ENCODE measurements at regions not wholly inside any gene's neighbourhood (a gene's known extent, or its start where the extent isn't known, plus 50 kb on each side); places are given as distances from the start of the nearest gene placed in this dataset.

DNA sequence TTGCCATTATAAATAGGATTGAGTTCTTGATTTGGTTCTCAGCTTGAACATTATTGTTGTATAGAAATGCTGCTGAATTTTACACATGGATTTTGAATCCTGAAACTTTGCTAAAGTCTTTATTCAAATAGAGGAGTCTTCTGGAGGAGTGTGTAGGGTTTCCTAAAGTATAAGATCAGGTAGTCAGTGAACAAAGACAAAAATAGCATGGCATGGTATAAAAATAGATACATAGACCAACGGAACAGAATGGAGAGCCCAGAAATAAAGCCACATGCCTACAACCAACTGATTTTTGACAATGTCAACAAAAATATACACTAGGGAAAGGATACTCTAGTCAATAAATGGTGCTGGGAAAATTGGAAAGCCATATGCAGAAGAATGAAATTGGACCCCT, 740.1 kb downstream of the QKI start:
- no peak for DNase-seq (ENCODE audit: low read depth in 2 of 2)

DNA sequence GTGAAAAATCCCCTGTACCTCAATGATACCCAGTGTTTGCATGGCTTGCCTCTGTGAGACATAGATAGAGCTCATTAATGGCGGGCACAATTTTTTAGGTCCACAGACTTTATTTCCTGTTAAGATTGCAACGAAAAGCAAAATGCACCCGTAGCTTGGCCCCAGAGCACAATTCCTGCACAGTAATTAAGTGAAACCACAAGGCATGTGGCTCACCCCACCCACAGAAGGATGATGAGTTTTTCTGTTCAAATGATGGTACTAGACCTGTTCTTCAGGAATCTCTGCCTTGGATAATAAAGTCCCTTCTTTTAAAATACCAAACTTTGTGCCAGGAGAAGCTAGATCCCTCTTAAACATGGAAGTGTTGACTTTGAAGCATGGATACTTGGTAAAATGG, 738.1 kb downstream of the QKI start:
- DNase-seq (ENCODE audit: low read depth in 2 of 2) = no peak

DNA sequence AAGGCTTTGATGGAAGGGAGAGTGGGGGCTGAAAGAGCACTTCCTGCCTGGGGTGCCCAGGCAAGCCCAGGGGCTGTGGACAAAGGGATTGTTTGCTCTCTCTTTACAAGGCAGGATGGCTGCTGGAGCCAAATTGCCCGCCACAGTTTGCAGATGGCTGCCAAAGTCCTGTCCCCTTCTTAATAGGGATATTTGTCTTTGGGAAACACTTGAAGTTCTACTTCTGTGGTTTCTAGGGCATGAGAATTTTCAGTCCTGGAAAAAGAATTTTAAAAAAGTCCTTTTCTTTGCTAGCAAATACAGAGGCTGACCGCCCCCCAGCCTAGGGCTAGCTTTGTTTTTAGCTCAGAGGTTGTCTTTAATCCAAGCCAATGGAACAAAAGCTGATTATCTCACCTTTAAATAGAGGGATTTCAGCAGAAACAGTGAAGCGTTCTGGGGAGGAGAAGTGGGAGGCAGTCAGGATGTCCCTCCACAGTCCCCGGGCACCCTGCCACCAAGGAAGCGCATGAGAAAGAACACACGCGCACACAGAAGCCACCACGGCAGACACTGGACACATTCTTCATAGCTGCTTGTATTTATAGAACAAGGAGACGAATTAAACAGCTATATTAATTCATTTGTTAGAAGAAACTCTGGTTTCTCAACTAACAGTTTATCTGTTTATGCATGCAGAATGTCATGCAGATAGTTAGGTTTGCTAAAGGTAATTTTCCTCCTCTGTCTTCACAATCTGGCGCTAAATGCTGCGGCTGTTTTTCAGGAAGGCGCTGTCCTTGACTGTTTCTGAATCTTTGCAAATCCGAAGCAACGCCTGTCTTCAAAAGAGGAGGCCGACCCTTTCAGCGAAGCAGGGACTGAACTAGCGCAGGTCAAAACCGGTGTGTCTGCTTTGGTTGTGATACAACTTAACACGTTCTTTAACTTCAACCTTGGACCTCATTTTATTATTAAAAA, 736.9 kb downstream of the QKI start:
- DNase-seq (ENCODE audit: low read depth in 2 of 2) = no peak

DNA sequence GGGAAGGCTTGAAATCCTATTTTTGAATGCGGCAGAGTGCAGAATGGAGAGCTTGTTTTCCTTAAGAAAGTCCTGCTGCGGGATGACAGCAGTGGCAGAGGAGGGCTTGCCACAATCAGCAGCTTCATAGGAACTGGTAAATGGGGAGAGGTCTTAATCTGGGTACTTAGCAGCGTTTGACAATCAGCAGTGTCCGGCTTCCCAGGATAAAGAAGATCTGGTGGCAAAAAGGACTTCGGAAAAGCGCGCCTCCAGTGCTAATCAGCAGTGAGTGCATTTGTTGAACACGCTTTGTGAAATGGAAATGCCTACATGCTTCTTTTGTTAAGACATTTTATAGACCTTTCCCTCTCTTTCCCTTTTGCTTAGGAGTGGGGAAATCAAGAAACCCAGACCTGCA, 735.7 kb downstream of the QKI start:
- no peak for DNase-seq (ENCODE audit: low read depth in 2 of 2)

DNA sequence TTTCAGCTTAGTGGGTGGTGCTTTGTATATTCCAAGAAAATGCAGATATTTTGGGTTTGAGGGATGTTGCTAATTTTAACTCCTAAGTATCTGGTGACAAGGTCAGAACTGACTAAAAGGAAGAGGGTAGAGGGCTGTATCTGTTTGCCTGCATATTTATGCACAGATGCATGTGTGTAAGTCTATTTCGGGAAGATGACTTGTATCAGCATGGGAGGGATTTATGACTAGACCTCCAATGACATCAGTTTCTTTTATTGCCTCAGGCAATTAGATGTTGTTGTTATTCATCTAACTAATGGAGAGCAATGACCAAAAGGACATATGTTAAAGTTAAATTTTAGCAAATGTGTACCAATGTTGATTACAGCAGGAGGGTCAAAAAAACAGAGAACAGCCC, 734.3 kb downstream of the QKI start:
- DNase-seq (ENCODE audit: low read depth in 2 of 2) = no peak

DNA sequence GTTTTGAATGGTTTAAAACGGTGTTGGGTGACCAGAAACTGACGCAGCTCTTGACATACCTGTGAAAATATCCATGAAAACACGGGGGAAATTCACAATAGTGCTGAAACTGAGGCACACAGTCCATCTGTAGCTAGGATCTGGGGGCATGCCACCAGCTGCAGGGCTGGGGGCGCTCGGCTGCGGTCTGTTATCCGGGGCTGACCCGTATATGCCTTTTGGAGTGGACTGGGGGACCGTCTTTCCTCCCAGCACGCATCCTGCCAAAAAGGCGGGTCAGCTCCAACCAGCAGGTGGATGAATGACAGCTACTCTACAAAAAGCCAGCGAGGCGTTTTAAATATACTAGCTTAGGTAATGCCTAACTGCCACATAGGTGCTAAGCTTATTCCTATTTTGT, 729.8 kb downstream of the QKI start:
- DNase-seq (ENCODE audit: low read depth in 2 of 2) = no peak

DNA sequence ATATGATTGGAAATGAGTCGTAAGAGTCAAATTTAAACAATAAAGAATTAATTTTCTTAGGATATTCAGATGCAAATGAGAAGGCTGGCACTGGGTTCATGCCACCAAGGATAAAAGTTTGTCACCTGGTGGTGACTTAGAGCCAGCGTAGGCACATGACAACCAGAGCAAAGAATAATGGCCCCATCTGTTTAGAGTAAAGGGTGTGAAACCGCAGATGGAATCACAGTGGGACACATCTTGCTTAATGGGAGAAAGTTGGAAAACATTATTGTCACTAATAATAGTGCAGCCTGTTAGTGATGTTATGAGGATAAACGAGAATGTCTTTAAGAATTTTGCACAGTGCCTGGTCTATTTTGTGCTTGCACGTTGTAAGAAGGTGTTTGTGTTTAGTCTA, 727.8 kb downstream of the QKI start:
- no peak for DNase-seq (ENCODE audit: low read depth in 2 of 2)

DNA sequence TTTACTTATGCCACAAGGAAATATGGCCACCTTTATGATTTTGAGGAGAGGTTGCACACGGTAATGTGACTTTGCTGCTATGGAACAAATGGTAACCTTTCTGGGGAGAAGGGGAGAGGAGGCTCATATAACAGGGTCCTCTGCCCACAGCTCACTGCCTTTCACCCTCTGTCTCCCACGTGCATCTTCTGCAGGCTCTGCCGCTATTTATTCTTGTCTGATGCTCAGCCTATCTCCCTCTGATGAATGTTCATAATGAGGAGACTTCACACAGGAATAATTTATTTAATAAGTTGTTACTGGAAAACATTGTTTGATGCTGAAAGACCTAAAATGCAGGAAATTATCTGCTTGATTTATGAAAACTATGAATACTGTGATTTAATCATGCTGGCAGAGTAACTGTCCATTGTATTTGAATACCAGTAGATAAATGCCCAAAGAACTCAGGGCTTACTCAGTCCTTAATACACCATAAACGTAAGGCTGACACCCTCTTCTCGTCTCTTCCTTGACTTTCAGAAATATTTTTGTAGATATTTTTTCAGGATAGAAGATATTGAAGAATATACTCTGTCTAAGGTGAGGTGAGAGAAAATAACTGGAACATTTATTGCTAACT, 721.1 kb downstream of the QKI start:
- no peak for DNase-seq (ENCODE audit: low read depth in 2 of 2)

DNA sequence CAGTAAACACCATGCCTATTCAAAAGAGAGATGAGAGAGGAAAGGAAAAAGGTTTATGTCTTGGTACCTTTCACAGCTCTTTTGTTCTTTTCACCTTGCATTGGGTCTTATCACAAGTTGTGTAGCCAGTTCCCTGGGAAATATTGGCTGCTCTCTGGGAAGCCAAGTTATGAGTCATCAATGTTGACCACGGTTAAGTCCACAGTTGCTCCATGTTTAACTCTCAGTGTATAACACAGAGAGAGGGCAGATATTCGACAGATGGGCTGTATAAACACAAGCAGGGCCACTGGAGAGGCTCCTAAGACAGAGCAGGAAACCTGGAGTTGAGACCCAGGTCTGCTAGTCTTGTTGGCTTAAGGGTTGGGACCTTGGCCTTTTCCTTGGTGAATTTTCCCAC, 718.6 kb downstream of the QKI start:
- DNase-seq (ENCODE audit: low read depth in 2 of 2) = no peak

DNA sequence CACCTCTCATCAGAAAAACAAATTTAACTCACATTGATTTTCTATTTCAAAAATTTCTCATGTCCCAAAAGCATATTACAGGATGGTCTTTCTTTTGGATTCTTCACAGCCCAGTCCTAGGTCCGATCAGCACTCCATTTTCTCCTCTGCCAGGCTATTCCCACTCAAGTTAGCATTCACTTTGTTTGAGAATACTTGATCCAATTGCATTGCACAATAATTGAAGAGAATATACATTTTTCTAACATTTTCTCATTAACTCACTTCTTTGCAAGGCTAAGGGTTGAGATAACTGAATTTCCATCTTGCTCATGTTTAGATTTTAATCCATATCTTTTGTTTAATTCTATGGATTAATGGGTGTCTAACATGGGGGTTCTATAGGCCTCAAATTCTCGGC, 716.1 kb downstream of the QKI start:
- DNase-seq (ENCODE audit: low read depth in 2 of 2) = no peak

DNA sequence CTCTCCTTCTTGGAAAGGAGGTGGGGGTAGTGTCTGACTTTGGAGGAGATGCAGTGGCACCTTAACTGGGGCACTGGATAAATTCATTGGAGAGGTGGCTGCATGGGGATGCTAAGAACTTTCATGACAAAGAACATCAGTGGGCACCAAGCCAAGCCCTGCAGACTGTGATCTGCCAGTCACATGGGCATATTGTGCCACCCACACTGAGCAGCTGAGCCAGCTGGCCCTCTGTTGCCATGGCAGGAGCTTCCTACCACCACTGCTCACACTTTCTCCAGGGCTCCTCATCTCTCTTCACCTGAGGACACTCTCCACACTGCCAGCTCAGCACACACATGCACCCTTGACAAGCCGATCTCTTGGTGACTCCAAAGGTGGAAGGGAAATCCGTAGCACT, 715.6 kb downstream of the QKI start:
- DNase-seq (ENCODE audit: low read depth in 2 of 2) = no peak

DNA sequence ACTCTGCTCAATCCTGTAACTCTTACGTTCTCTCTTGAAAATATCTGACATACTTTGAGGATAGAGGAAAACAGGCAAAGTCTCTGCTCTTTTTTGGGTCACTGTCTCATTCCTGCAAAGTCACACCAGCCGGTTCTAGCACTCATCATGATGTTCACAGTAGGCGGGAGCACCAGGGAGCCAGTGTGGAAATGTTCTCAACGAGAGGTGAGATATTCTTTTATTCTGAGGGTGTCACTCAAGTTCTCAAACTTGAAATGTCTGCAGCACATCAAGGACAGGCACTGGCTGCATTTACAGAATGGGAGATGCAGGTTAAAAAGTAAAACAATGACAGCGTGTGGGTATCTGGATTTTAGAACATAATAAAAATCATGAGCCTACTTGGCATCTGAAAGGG, 714.7 kb downstream of the QKI start:
- DNase-seq (ENCODE audit: low read depth in 2 of 2) = no peak

DNA sequence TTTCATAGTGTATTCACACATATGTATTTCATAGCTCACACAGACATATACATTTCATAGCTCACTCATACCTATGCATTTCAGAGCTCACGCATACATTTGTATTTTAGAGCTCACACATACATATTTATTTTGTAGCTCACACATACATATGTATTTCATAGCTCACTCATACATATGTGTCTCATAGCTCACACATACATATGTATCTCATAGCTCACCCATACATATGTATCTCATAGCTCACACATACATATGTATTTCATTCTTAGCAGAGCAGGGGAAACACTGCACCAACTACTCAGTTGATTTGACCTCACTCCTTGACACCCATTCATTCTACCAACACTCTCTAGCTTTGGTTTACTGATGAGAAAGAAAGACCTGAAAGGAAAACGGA, 713.6 kb downstream of the QKI start:
- DNase-seq (ENCODE audit: low read depth in 2 of 2) = no peak

DNA sequence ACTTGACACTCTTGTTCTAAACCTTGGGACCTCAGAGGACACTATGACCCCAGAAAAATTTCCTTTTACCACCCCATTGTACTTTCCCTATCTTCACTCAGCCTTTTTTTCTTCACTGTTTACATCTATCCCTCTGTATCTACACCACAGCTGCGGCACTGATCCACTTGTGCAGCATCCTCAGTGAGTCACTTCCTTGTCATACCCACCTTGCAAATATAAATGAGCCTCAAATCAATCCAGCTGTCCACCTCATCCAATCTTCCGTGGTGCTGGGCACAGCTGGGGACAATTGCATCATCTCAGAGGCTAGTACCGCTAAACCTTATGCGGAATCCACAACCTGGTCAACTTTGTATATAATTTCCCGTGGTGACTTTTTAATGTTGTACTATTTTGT, 710.5 kb downstream of the QKI start:
- no peak for DNase-seq (ENCODE audit: low read depth in 2 of 2)

DNA sequence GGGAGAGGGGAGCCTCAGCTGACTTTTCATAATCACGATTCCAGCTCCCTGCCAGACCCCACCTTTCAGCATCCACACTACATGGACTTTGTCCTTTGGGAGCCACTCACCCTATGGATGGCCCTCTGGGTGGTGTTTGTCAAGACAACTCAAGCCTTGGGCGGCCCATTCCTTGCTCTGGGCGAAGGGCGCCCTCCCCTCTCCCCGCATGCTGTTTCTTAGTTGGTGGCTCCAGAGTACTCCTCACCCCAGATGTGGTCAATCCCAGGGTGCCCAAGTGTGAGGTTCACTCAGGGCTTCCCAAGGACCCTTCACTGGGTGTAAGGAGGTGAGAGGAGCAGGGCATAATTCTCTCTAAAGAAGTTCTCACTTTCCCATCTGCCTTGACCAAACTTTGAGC, 710.0 kb downstream of the QKI start:
- DNase-seq (ENCODE audit: low read depth in 2 of 2) = no peak

DNA sequence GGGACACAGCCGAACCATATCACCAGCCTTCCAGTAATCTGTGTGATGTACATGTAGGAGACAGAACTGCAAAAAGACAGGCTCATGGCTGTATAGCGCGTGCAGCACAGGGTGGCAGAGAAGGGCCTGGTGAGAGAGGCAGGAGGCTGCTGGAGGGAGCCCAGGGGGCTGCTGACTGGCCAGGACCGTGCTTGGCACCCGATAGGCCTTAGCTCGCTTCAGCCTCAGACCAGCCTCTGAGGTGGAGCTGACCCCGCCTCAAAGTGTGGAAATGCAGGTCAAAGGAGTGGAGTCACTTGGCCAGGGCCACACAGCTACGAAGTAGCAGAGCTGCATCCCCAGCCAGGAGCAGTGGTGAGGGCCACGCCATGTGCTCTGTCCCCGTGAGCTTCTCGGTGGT, 707.6 kb downstream of the QKI start:
- DNase-seq (ENCODE audit: low read depth in 2 of 2) = no peak

DNA sequence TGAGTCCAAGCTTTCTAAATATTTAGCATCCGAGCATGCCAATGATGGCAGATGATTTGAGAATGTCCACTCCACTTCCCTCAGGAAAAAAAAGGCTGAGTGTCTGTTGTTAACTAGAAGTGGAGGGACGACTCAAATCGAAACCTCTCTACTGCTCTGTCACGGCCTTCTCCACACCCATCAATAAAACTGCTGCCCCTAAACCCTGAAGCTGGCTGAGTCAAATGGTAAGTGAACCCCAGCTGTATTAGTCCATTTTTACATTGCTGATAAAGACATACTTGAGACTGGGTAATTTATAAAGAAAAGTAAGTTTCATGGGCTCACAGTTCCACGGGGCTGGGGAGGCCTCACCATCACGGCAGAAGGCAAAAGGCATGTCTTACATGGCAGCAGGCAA, 707.0 kb downstream of the QKI start:
- DNase-seq (ENCODE audit: low read depth in 2 of 2) = no peak

DNA sequence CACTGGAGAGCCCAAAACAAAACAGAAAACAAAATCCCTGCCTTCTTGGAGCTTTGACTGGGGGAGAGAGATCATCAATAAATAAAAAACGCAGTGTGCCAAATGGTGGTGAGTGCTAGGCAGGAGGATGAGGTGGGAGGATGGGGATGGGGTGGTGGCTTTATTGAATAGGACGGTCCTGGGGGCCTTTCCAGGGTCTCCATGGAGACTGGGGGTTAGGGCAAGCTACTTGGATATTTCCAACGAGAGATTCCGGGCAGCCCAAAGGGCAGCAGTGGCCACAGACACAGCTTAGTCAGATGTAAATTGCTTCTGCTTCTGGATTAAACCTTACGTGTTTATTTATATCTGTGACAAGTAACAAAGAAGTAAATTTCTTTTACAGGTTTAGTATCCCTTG, 700.1 kb downstream of the QKI start:
- DNase-seq (ENCODE audit: low read depth in 2 of 2) = no peak

DNA sequence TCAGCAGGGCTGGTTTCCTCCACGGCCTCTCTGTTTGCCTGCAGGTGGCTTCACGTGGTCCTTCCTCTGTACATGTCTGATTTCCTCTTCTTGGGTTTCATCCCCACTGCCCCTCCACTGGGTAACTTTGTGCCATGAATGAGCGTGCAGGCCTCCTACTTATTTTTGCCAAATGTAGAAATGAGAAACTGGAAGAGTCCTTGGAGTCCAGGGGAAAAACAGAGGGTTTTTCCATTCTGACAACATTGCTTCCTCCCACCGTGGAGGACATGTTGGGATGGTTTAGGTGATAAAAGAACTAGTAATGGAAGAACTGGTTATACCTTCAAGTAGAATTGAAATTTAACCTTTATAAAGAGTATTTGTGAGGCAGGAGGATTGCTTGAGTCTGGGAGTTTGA, 699.5 kb downstream of the QKI start:
- DNase-seq (ENCODE audit: low read depth in 2 of 2) = no peak

DNA sequence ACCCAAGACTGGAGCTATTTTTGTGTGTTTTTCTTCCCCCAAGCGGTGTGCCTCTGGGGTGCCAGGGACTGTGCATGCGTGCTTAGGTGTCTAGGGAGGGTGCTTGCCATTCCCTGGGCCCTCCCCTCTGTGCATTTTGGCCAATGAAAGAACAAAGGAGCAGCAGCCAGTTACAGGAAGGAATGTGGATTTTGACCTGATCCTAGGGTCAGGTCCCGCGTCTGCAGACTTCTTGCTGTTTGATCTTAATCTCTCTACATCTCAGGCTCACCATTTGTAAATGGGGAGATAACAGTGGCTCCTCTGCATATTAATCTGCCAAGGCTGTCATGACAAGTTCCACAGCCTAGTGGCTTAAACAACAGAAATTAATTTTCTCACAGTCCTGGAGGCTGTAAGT, 699.1 kb downstream of the QKI start:
- no peak for DNase-seq (ENCODE audit: low read depth in 2 of 2)

DNA sequence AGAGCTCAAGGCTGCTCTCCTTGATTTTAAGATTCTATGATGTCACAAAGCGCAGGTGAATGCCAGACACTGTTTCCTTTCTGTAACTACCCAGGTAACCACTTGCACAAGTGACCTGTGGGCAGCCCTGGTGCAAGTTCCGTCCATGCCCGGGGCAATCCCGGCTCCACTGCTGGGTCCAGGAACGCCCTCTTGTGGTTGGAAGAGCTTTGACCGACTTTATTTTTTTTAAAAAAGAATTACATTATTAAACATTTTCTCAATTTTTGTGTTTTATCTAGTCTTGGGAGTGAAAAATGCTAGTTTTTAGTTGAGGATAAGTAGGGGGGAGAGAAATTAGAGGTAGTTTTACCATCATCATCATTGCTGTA, 695.2 kb downstream of the QKI start:
- no peak for DNase-seq (ENCODE audit: low read depth in 2 of 2)

DNA sequence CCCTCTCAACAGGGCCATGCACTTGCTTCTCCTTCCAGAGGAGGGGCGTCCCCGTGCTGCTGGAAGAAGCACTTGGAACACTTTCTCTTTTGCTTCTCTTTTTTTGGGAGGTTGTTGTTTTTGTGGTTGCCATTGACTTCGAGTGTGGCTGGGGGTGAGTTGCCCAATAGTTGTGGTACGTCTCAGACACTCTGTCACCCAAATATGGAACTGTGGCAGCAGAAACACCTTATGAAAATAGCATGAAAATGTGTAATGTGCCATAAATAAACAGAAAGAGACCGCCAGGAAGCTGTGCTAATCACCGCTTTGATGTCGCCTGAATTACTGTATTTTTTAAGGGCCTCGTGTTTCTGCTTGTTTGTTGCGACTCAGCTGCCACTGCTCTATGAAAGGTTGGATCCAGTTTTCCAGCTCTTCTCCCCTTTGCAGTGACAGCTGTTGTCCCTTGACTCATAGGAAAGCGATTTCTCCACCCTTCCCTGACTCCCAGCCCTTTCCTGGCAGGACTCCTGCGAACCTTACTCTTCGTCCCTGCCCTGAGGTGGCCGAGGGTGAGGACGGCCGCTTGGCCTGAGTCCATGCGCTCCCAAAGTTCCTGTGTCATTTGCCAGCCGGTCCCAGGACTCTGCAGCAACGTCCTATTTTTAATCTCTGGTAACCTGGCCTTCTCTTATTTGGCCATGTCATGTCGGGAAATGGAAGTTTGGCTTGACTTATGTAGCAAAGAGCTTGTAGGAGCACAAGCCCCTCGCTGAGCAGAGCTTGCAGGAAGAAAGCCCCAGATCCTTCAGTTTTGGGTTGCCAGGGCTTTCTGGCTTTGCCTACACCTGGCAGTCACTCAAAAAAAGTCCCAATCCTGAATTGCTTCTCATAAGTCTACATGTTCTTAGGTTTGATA, 694.6 kb downstream of the QKI start:
- DNase-seq (ENCODE audit: low read depth in 2 of 2) = no peak

DNA sequence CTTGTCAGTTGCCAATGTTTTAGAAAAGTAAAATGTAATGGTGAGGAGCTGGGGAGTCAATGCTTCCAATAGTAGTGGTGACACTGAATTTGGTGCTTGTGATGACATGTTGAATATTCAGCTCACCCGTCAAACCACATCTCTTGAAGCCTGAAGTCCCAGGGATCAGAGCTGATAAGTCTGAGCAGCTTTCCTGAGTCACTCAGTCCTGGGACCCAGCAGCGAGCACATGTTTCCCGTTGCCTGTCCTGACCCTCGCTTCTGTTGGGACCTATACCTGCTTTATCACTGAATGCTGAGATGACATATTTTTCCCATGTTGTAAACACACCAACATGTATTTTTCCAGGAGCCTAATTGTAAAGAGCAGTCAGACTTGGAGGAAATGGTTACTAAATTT, 693.6 kb downstream of the QKI start:
- DNase-seq (ENCODE audit: low read depth in 2 of 2) = no peak

All from stimulated activated CD8-positive, alpha-beta memory T cell treated with anti-CD3 and anti-CD28 coated beads, Interleukin-7, amount 100 ng/mL, for 1 hour (primary cell).